Natural killer cell (primary cell): ENCODE measurements at regions not wholly inside any gene's neighbourhood (a gene's known extent, or its start where the extent isn't known, plus 50 kb on each side); places are given as distances from the start of the nearest gene placed in this dataset.

Source experiments
- ATAC-seq, 3 donors: fragments of 150-1000 bp in 2 of 3; fragments of 200-7000 bp in 1 of 3; cut with Tn5 transposase; 1 replicate in 1 of 3; 2 replicates in 2 of 3; pipeline ENCODE4 v1.10.0; 2021; ENCODE audit warnings: mild to moderate bottlenecking in 2 of 3, moderate library complexity in 2 of 3
- DNase-seq, 2 donors: peaks; one replicate each; pipeline versions ENCODE4 v3.0.0 to v3.0.0-alpha.2; 2013 to 2021; ENCODE audit warnings: mixed read lengths in 1 of 2
- H3K27ac ChIP-seq: one replicate; pipeline ENCODE4 v1.5.1; 2013; ENCODE audit warnings: mild to moderate bottlenecking, low read length
- H3K27me3 ChIP-seq: one replicate; pipeline ENCODE4 v1.6.1; 2013; ENCODE audit warnings: low read length; ENCODE audit not compliant: control insufficient read depth, insufficient read depth
- H3K36me3 ChIP-seq: one replicate; pipeline ENCODE4 v1.6.1; 2013; ENCODE audit warnings: low read length; ENCODE audit not compliant: control insufficient read depth, insufficient read depth
- H3K4me1 ChIP-seq: one replicate; pipeline ENCODE4 v1.6.1; 2013; ENCODE audit warnings: low read length; ENCODE audit not compliant: control insufficient read depth, insufficient read depth
- H3K4me3 ChIP-seq: one replicate; pipeline ENCODE4 v1.5.1; 2013; ENCODE audit warnings: low read length
- H3K9me3 ChIP-seq: one replicate; pipeline ENCODE4 v1.6.1; 2013; ENCODE audit warnings: low read length; ENCODE audit not compliant: control insufficient read depth, insufficient read depth
- H3K27ac Mint-ChIP-seq, 2 donors: one replicate each; pipeline ENCODE4 v1.8.0; 2022; ENCODE audit warnings: mild to moderate bottlenecking in 2 of 2, mixed read lengths in 2 of 2, moderate library complexity in 1 of 2
- H3K27me3 Mint-ChIP-seq, 2 donors: one replicate each; pipeline ENCODE4 v1.8.0; 2022; ENCODE audit warnings: low read depth in 2 of 2, mixed read lengths in 2 of 2
- H3K36me3 Mint-ChIP-seq: one replicate; pipeline ENCODE4 v1.8.0; 2022; ENCODE audit warnings: mixed read lengths
- H3K4me1 Mint-ChIP-seq, 2 donors: one replicate each; pipeline ENCODE4 v1.8.0; 2022; ENCODE audit warnings: mixed read lengths in 2 of 2
- H3K4me3 Mint-ChIP-seq: one replicate; pipeline ENCODE4 v1.8.0; 2022; ENCODE audit warnings: mild to moderate bottlenecking, moderate library complexity, mixed read lengths
- H3K9me3 Mint-ChIP-seq, 2 donors: one replicate each; pipeline ENCODE4 v1.8.0; 2022; ENCODE audit warnings: mixed read lengths in 2 of 2
- WGBS: methylation state at CpG from one replicate; pipeline ENCODE4 v1.1.7; 2013; ENCODE audit warnings: missing lambda C conversion rate; ENCODE audit not compliant: insufficient coverage; 5-methylcytosine and 5-hydroxymethylcytosine counted together
- intact Hi-C: fragments of 100-400 bp; cut with micrococcal nuclease; formaldehyde crosslinking; loops from one replicate; pipeline ENCODE4 v1.14.2; 2022
- TF ChIP-seq, protein P1 (sequence below): fragments of 200-600 bp; IDR thresholded peaks from one replicate; pipeline ENCODE4 v1.8.0; 2022; ENCODE audit warnings: antibody characterized with exemption

- H3K36me3 ChIP-seq: no peaks in the 10 kb centered on the region
- no peaks in the 10 kb centered on the region for H3K4me1 ChIP-seq
- intact Hi-C loops: no loop called here
- Mint-ChIP-seq H3K27ac (no peak overlapping the region), H3K9me3 (no peaks in the 10 kb centered on the region), H3K4me3 (no peak overlapping the region), H3K27me3 (peaks cover 0 to 4% of the 10 kb centered on the region in 2 donors), H3K36me3 (no peaks in the 10 kb centered on the region), H3K4me1 (no peaks in the 10 kb centered on the region)
- no peaks in the 10 kb centered on the region for H3K9me3 ChIP-seq
- 66% methylated on average over 5 of the region's 5 CpGs for WGBS
- ATAC-seq (no peak), DNase-seq (no peak)
- TF ChIP-seq, protein P1, sequence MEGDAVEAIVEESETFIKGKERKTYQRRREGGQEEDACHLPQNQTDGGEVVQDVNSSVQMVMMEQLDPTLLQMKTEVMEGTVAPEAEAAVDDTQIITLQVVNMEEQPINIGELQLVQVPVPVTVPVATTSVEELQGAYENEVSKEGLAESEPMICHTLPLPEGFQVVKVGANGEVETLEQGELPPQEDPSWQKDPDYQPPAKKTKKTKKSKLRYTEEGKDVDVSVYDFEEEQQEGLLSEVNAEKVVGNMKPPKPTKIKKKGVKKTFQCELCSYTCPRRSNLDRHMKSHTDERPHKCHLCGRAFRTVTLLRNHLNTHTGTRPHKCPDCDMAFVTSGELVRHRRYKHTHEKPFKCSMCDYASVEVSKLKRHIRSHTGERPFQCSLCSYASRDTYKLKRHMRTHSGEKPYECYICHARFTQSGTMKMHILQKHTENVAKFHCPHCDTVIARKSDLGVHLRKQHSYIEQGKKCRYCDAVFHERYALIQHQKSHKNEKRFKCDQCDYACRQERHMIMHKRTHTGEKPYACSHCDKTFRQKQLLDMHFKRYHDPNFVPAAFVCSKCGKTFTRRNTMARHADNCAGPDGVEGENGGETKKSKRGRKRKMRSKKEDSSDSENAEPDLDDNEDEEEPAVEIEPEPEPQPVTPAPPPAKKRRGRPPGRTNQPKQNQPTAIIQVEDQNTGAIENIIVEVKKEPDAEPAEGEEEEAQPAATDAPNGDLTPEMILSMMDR: no peak
- H3K4me3 ChIP-seq: no peak overlapping the region
- no peaks in the 10 kb centered on the region for H3K27me3 ChIP-seq
- H3K27ac ChIP-seq: no peak overlapping the region
Measured at GRCh38 chr10:130404476-130405055, 268.4 kb downstream of the GLRX3 start.

DNA sequence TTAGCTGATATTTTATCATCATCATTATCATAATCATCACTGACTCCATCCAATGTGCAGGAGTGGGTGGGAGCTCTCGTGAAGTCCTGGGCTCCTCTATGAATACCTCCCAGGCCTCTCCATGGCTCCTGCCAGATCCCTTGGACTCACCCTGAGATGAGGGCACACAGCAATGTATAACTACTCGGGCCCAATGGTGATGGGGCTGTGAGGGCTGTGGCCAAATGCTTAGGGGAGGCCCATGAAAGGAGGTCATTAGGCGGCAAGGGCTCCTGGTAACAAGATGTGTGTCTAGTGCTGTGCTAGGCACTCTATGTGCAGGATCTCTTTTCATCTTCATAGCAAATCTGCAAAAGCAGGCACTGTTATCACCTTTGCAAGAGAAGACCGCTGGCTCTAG lies 270.9 kb downstream of the GLRX3 start:
- H3K36me3 ChIP-seq: no peaks in the 10 kb centered on the region
- no peak overlapping the region for H3K4me3 Mint-ChIP-seq
- DNase-seq (no peak), ATAC-seq (no peak)
- 85% methylated on average over 4 of the region's 4 CpGs for WGBS
- H3K4me1 ChIP-seq: no peaks in the 10 kb centered on the region
- TF ChIP-seq, protein P1: no peak
- H3K9me3 Mint-ChIP-seq: no peaks in the 10 kb centered on the region
- no peaks in the 10 kb centered on the region for H3K4me1 Mint-ChIP-seq
- H3K27me3 ChIP-seq: no peaks in the 10 kb centered on the region
- peaks cover 0 to 4% of the 10 kb centered on the region in 2 donors for H3K27me3 Mint-ChIP-seq
- intact Hi-C loops: no loop called here
- H3K27ac Mint-ChIP-seq: no peak overlapping the region
- no peak overlapping the region for H3K27ac ChIP-seq
- H3K9me3 ChIP-seq: no peaks in the 10 kb centered on the region
- H3K36me3 Mint-ChIP-seq: no peaks in the 10 kb centered on the region
- H3K4me3 ChIP-seq: no peak overlapping the region

- Histone ChIP-seq H3K36me3 (no peaks in the 10 kb centered on the region), H3K4me1 (no peaks in the 10 kb centered on the region), H3K27ac (no peak overlapping the region), H3K27me3 (no peaks in the 10 kb centered on the region), H3K4me3 (no peak overlapping the region), H3K9me3 (no peaks in the 10 kb centered on the region)
- Mint-ChIP-seq H3K27me3 (peaks cover 0 to 11% of the 10 kb centered on the region in 2 donors), H3K36me3 (no peaks in the 10 kb centered on the region), H3K4me1 (no peaks in the 10 kb centered on the region), H3K4me3 (no peak overlapping the region), H3K27ac (no peak overlapping the region), H3K9me3 (no peaks in the 10 kb centered on the region)
- ATAC-seq: no peak
- WGBS: 80% methylated on average over 11 of the region's 11 CpGs
- TF ChIP-seq, protein P1: no peak
- DNase-seq: no peak
- intact Hi-C loops: no loop called here
Measured at GRCh38 chr10:130409331-130409730, 273.1 kb downstream of the GLRX3 start.

DNA sequence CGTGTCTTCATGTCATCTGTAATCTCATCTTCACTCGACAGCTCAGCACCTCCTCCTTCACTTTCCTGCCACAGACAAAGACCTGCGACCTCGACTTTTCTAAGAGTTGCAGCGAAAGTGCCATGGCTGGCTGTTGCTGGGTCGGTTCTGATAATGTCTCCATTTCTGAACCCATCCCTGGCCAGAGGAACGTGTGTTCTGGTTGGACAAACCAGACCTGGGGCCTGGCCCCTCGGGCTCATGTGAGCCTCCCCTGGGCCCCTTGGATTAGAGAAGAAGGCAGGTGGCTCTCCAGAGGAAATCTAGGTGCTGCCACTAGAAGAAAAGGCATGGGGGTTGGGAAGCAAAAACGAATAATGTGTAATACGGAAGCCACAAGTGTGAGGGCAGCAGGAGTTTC lies 273.7 kb downstream of the GLRX3 start:
- DNase-seq: no peak
- H3K27me3 Mint-ChIP-seq: peaks cover 0 to 11% of the 10 kb centered on the region in 2 donors
- H3K27ac ChIP-seq: no peak overlapping the region
- H3K4me1 Mint-ChIP-seq: no peaks in the 10 kb centered on the region
- TF ChIP-seq, protein P1: no peak
- H3K4me3 Mint-ChIP-seq: no peak overlapping the region
- H3K36me3 Mint-ChIP-seq: no peaks in the 10 kb centered on the region
- intact Hi-C loops: no loop called here
- H3K9me3 Mint-ChIP-seq: no peaks in the 10 kb centered on the region
- no peaks in the 10 kb centered on the region for H3K9me3 ChIP-seq
- H3K4me3 ChIP-seq: no peak overlapping the region
- H3K27me3 ChIP-seq: no peaks in the 10 kb centered on the region
- no peak overlapping the region for H3K27ac Mint-ChIP-seq
- ATAC-seq: no peak
- WGBS: 81% methylated on average over 10 of the region's 10 CpGs
- no peaks in the 10 kb centered on the region for H3K4me1 ChIP-seq
- no peaks in the 10 kb centered on the region for H3K36me3 ChIP-seq
